OCI-M2 (cell line): ENCODE measurements at regions not wholly inside any gene's neighbourhood (a gene's known extent, or its start where the extent isn't known, plus 50 kb on each side); places are given as distances from the start of the nearest gene placed in this dataset.

ENCODE experiments used
- DNase-seq: peaks from one replicate; lab custom pipeline; 2025; ENCODE audit not compliant: unreplicated experiment; lab: John Stamatoyannopoulos, UW

DNA sequence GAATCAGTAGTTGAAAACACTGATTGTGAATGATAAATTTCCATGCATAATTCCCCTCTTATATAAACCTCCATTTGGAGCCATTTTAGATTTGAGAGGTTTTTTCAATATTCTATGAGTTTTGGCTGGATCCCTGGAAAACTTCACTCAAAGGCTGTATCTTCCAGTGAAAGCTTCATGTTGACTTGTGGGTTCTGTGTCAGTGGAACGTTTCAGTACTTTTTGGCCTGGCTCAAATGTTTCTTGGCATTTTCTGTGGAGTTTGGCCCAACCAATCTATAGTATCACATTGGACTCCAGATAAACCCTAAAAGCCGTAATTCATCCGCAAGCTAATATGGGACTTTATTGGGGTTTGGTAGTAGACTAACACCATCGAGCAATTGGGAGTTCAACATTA, 172.6 kb upstream of the PRPS1L1 start:
- DNase-seq: no peak

DNA sequence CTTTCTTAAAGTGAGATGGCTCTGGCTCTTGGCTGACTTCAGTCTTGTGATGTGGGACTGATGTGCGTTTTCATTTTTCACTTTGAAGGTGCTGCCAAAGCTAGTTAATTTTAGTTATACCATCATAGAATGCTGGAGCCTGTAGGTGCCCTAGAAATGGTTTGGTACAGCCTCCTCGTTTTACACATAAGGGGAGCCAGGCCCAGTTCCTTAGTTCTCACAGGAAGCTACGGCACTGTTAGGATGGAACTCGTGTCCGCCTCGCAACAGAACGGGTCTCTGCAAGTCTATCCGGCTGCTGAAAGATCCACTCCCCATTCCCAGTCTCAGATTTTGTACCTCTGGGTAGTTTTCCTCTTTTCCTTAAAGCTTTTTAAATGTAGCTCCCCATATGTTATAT, 173.2 kb upstream of the PRPS1L1 start:
- DNase-seq: no peak

GRCh38 chr7:18201350-18201749, 173.7 kb upstream of the PRPS1L1 start:
- no peak for DNase-seq

DNA sequence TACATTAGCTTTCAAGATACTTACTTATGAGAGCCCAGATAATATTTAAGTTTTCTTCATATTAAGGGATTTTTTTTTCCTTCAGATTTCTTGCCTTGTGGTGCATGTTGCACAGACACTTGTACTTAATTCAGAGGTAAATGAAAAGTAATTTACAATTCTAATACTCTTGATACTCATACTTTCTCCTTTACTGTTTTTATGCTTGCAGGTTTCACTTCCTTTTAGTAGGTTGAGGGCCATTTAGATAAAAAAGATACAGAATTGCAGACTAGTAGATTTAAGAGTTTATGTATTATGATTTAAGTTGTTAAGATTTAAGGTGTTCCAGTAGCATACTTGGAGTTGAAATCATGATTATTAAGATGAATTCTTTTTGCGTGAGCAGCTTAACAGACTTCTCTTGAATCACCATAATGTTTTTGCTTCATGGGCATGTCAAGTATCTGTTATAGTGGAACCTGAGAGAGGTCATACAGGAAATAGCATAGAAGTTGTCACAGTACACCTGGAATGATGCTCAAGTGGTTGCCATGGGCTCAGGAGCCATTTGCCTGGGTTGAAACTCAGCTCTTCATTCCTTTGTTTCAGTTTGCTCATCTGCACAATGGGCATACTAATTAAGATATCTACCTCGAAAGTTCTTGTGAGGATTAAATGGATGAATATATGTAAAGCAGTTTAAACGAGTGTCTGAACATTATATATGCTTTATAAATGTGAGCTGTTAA, 174.8 kb upstream of the PRPS1L1 start:
- no peak for DNase-seq

DNA sequence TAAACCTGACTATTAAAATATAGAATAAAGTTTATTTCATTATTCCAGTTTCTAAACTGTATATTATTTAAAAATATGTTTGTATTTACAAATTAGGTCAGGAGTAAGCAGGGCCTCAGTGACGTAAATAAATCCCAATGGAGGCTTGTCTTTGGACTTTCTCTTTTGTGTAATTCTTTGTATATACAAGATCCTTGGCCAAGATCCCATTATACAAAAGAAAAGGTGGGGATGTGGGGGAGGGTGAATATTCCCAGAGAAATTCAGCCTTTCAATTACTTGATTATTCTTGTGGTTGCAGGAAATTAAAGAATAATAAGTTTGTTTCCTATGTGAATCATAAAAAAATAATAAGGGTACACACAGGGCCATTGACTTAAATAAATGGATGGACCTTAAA, 178.7 kb upstream of the PRPS1L1 start:
- no peak for DNase-seq

DNA sequence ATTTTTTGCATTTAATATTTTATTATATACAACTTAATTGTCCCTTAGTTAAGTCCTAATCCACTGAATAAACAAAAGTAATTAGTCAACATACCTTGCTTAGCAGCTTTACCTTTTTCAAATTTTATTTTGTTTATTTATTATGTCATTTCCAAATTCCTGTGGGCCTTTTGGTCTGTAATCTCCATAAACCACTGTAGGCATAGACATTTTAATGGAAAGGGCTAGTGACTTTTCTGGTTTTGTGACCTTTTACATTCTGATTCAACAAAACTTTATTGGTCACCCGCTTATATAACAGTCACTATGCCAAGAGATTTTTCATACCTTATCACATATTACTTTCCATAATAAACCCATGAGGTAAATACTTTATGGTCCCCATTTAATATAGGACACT, 181.3 kb upstream of the PRPS1L1 start:
- no peak for DNase-seq

DNA sequence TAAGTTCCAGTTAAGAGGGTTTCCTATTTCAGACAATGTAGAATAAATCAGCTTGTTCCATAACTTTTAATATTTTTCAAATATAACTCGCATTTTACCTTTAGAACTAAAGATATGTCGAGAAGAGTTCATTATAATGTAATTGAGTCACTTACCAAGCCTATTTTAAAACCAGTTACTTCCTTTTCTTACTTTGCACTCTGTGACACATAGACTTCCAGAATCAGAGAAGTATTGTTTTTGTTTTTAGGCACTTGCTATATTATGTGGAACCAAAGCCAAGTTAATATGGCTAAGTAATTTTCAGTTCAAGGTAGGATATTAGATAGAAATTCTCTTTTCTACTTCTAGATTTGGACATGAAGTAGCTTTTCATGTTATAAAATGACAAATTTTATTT, 182.7 kb upstream of the PRPS1L1 start:
- DNase-seq: no peak

DNA sequence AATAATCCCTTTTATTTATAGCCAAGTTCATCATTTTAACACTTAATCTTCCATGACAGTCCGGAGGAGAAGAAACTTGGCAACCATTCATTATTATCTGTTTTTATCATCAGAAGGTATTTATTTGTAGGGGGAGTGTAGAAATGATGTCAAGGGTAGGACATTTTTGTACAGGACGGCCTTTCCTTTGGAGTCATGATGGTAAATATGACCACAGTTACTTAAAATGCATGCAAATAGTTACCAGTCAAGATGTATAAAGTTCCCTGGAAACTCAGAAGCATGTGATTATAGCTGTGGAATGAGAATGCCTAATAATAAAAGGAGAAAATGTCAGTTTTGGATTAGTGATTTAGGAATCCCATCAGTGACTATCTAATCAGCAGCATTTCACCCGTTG, 183.1 kb upstream of the PRPS1L1 start:
- no peak for DNase-seq

- no peak for DNase-seq
Measured at GRCh38 chr7:18212308-18212707, 184.7 kb upstream of the PRPS1L1 start.

DNA sequence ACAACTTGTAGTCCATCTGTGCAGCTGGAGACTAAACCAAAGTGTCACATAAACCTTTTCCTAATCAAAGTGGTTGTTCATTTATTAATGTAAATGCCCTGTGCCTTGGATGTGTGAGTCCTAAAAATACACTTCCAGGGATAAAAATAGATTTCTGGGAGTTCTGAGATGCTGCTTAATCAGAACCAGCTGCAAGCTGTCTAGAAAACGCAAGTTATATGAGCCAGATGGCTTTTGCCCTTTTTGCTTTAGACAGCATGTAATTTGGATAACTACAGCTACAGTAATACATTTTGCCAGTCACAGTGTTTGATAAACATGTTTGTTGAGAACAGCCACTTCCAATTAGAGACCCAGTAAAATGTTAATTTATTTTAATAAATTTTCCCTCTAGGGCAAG, 185.1 kb upstream of the PRPS1L1 start:
- no peak for DNase-seq

DNA sequence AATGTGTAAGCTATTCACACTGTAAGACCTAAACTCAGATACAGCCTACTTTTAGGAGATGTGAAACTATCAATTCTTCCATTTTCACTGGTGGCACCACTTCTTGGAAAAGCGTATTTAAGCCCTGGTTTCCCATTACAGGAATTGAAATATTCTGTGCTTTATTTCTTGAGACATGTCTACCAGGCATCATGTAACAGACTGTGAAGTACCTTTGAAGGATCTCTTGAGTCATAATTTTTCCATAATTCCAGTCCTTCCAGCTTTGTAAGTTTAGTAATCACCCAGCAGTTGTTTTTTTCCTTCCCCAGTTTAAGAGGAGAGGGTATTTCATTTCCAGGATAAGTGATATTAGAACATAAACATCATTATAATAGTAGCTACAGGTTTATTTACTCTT, 186.0 kb upstream of the PRPS1L1 start:
- no peak for DNase-seq

GRCh38 chr7:18216270-18216669, 188.6 kb upstream of the PRPS1L1 start:
- no peak for DNase-seq

GRCh38 chr7:18221377-18222293, 194.0 kb upstream of the PRPS1L1 start:
- DNase-seq: no peak

DNA sequence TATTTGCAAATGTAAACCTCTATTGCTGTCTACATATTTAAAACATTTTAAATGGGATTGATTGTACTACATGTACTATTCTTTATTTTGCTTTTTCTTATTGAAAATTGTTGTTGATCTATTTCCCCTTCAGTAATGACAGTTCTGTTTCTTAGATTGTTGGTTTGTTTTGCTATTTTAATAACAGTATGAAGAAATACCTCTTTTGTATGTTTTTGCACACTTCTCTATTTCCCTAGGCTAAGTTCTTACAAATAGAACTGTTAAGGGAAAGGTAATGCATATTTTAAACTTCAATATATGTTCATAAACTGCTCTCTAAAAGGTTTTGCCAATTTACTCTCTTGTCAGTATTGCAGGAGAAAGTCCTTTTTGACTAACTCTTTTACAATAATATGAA, 195.0 kb upstream of the PRPS1L1 start:
- no peak for DNase-seq

DNA sequence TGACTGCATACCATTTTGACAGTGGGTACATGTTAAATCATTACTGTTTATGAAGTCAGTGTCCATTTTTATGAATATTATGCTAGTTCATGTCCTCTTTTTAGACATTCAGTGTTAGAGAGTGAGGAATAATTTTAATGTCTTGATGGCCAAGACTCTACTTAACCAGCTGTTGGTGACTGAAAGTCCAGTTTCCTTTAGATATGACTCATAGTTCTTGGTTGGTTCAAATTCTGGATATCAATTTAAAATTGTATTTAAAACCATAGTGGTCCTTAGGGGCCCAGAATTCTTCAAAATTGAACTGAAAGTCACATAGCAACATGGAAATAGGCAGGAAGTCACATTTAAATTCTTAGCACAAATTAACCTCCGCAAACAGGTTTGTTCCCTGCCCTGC, 196.5 kb upstream of the PRPS1L1 start:
- no peak for DNase-seq

DNA sequence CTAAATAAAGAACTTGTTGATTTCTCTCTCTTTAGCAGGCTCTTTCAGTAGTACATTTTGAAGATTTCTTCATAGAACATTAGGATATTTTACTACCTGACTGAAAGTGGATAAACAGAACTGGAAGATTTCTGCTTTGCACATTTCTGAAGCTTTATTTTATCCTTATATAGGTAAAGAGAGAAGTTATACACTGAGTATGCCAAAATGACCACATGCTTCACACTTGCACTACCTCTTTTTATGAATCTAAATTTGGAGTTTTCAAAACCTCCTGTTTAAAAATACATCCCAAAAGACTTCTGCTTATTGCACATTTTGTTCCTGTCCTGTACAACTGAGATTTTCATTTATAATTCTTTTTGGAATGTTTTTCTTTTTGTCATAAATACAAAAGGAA, 197.4 kb upstream of the PRPS1L1 start:
- DNase-seq: no peak

DNA sequence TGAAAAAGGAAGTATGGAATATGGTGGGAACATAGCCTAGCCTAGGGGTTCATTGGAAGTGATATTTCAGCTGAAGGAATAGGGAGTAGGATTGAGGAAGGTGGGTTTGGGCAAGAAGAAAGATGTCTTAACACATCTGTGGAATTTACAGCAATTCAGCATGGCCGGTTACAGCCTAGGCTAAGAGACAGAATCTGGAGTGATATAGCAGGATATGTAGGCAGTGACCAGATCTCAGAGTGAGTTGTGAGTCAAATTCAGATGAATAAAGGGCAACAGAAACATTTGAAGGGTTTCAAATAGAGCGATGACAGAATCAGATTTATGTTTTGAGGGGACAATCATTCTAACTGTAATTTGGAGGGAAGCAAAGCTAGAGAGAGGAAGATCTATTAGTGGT, 199.0 kb upstream of the PRPS1L1 start:
- no peak for DNase-seq

- DNase-seq: no peak
Measured at GRCh38 chr7:18228686-18229085, 201.0 kb upstream of the PRPS1L1 start.

DNA sequence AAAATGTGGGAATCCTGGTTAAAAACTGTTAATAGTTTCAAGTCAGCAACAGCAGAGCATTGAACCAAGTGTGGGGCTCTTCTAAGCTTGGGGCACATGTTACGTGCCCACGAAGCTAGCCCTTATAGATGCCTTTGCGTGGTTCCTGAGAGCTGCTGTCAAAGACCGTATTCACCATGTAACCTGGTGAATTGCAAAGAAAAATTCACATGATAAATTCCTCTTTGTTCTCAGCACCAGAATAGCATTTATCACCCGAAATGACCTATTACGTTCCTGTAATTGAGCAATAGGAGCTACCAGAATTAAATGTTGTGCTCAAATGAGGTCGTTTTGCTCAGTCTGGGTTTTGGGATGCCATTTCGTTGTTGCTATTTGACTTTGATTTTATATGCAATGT, 202.6 kb upstream of the PRPS1L1 start:
- DNase-seq: no peak

DNA sequence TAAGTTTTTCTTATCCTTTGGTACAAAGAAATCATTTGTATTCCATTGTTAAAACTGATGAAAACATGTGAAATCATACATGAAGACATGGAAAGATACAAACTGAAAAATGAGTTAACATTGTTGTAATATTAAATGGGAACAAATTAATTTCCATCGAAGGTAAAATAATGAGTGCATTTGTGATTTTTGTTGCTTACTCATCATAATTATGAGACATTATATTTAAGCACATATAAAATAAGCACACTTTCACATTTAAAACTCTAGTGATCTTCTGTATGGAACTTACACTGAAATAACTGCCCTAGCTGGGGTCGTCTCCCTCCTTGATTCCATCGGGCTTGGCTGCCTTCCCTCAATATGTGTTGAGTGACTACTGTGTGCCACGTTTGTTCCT, 204.2 kb upstream of the PRPS1L1 start:
- no peak for DNase-seq

- no peak for DNase-seq
Measured at GRCh38 chr7:18234519-18234918, 206.9 kb upstream of the PRPS1L1 start.

DNA sequence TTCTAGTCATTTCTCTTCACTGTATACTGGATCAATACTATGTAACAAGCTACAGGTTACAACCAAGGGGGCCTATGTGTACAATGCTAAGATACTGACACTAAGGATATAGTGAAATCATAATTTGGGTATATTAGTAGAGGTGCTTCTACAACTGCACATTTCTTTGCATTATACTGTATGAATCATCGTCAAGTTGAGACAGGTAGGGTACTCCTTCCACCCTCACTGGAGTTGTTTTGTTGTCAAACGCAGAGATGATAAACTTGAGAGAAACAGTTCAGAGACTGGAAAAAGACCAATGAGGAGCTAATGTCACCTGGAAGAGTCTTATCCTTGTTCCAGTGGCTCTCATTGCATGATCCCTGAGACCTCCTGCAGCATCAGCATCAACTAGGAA, 208.2 kb upstream of the PRPS1L1 start:
- no peak for DNase-seq
